GM06990 (cell line): ENCODE measurements at regions not wholly inside any gene's neighbourhood (a gene's known extent, or its start where the extent isn't known, plus 50 kb on each side); places are given as distances from the start of the nearest gene placed in this dataset.

Experiments
- DNase-seq: peaks from one replicate; pipeline ENCODE4 v3.0.0-alpha.2; 2011; ENCODE audit not compliant: insufficient read length; ENCODE audit errors: extremely low read depth
- H3K27me3 ChIP-seq: replicated peaks from 2 replicates; pipeline ENCODE4 v1.6.0; 2011; ENCODE audit warnings: low read length; ENCODE audit not compliant: control insufficient read depth, insufficient read depth
- H3K36me3 ChIP-seq: 2 replicates; pipeline ENCODE4 v1.5.1; 2011; ENCODE audit warnings: low read length; ENCODE audit not compliant: control insufficient read depth, insufficient read depth
- H3K4me3 ChIP-seq: replicated peaks from 2 replicates; pipeline ENCODE4 v1.5.1; 2011; ENCODE audit warnings: low read depth, mild to moderate bottlenecking, control low read depth, low read length
- TF ChIP-seq, protein P1 (sequence below): IDR thresholded peaks from 2 replicates; pipeline ENCODE4 v1.5.1; 2011; ENCODE audit warnings: low read length, control low read depth, mild to moderate bottlenecking, inconsistent platforms; ENCODE audit not compliant: insufficient read depth, poor library complexity, severe bottlenecking

DNA sequence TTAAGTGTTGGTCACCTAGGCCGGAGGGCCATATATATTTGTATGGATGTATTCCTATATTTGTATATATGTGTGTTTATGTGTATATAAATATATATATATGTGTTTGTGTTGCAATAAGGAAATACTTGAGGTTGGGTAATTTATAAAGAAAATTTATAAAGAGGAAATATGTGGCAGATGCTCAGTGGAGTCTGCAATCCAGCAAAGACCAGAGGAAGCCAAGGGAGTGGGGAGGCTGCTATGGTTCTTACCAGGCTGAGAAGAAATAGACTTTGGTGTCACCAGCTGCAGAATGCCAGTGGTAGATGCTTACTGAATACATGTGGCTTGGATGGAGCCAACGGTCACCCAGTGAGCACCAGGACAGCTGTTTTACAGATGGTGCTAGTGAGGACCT is 97.4 kb upstream of the ELOVL5 start:
- no peak for DNase-seq
- TF ChIP-seq, protein P1, sequence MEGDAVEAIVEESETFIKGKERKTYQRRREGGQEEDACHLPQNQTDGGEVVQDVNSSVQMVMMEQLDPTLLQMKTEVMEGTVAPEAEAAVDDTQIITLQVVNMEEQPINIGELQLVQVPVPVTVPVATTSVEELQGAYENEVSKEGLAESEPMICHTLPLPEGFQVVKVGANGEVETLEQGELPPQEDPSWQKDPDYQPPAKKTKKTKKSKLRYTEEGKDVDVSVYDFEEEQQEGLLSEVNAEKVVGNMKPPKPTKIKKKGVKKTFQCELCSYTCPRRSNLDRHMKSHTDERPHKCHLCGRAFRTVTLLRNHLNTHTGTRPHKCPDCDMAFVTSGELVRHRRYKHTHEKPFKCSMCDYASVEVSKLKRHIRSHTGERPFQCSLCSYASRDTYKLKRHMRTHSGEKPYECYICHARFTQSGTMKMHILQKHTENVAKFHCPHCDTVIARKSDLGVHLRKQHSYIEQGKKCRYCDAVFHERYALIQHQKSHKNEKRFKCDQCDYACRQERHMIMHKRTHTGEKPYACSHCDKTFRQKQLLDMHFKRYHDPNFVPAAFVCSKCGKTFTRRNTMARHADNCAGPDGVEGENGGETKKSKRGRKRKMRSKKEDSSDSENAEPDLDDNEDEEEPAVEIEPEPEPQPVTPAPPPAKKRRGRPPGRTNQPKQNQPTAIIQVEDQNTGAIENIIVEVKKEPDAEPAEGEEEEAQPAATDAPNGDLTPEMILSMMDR, result no peak

DNA sequence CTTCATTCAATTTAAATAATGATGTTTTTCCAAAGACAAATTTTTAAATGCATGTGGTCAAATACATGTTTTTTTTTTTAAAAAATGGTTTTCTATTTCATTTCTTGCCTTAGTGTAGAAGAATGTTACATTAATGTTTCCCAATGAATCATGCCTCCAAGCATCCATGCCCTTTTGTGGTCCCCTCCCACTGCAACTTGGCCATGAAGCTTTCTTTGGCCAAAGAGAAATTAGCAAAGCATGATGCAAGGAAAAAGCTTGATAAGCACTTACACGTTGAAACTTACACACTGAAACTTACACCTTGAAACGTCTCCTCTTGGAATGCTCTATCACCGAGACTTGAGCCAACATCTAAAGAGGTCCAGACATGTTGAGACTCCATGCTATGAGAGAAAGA is 93.0 kb upstream of the ELOVL5 start:
- Histone ChIP-seq H3K36me3 (no peaks in the 10 kb centered on the region), H3K4me3 (no peak overlapping the region), H3K27me3 (peaks cover 5% of the 10 kb centered on the region)
- DNase-seq, result no peak
- TF ChIP-seq, protein P1, result no peak

More for the DNA sequence above, 97.4 kb upstream of the ELOVL5 start:
- no peaks in the 10 kb centered on the region for H3K36me3 ChIP-seq
- no peak overlapping the region for H3K4me3 ChIP-seq
- H3K27me3 ChIP-seq, result peaks cover 5% of the 10 kb centered on the region

DNA sequence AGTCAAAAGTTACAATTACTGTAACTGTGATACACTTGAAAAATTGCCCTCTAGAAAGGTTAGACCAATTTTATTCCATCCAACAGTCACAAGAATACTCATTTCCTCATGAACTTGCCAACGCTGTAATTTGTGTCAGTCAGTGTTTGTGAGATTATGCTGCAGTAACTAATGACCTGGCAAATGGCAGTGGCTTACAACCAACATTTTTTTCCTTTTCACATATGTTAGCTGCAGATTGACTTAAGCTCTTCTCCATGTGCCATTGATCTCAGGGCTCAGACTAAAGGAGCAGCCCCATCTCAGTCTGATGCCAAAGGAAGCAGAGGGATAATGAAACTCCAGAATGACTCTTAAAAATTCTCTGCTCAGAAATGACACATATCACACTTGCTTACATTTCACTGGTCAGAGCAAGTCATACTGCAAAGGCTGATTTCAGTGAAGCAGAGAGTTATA is 92.3 kb upstream of the ELOVL5 start:
- H3K36me3 ChIP-seq, result no peaks in the 10 kb centered on the region
- H3K27me3 ChIP-seq, result peaks cover 3% of the 10 kb centered on the region
- peak; percentile 69 for DNase-seq
- TF ChIP-seq, protein P1, result no peak
- H3K4me3 ChIP-seq, result no peak overlapping the region

DNA sequence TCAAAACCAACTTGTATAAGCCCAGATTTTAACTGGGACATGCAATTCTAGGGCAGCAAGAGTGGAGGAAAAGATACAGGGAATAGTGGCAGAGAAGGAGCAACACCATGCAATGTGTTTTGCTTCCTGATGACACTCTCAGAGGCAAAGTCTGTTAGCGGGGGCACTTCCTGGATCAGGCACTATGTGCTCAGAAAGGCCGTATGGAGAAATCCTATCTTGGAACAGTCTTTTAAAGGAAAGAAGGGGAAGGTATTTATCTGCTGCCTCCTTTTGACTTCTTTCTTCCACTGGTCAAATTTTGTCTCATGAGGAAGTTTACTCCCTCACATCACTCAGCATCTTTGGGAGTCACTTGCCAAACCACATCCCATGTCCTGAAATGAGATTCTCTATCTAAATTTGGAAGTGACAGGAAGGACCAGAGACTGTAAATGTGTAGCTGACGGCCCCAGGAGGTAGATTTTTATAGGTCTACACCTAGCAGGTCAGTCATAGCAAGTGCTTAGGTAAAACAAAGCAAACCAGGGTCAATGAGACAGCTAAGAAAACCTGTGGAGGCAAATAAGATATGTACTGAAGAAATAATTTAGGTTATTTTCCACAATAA is 91.7 kb upstream of the ELOVL5 start:
- Histone ChIP-seq H3K4me3 (no peak overlapping the region), H3K36me3 (no peaks in the 10 kb centered on the region), H3K27me3 (peaks cover 1% of the 10 kb centered on the region)
- TF ChIP-seq, protein P1, result no peak
- no peak for DNase-seq

DNA sequence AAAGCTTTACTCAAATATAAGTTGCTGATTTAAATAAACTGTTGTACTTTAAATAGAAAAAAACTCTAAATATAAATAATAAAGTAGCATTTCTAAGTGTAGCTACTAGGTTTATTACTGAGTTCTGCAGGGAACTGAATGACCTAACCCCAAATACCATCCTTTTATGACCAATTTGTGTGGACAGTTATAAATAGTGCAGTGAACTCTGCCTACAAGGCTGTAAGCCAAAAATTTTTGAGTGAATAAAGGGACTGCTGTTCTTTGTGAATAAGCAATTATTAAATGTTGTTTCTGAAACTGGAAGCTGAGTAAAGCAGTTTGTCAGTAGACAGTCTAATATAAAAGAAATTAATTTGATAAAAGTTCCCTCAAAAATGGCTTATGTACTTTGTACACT is 90.8 kb upstream of the ELOVL5 start:
- TF ChIP-seq, protein P1, result no peak
- no peaks in the 10 kb centered on the region; the same call in none of the 2 replicates for H3K27me3 ChIP-seq
- H3K4me3 ChIP-seq, result no peak overlapping the region
- no peak for DNase-seq
- H3K36me3 ChIP-seq, result no peaks in the 10 kb centered on the region
